Stimulated activated naive CD4-positive, alpha-beta T cell (primary cell): ENCODE measurements at regions not wholly inside any gene's neighbourhood (a gene's known extent, or its start where the extent isn't known, plus 50 kb on each side); places are given as distances from the start of the nearest gene placed in this dataset.
"Not testable (repeated sequence)": the region's sequence is repeated elsewhere in the genome, so short reads cannot be mapped to it uniquely, and the experiment has no call there.

Experiments used
- DNase-seq, 6 experiments: peaks; one replicate each; lab custom pipeline; 2025; lab: John Stamatoyannopoulos, UW

- DNase-seq: no peak
Observed at GRCh38 chrX:76509775-76510174, 82.3 kb downstream of the MAGEE1 start.

GRCh38 chrX:76517544-76517943 is 90.0 kb downstream of the MAGEE1 start:
- DNase-seq: no peak

- DNase-seq: no peak
Observed at GRCh38 chrX:76520273-76521054, 93.0 kb downstream of the MAGEE1 start.

GRCh38 chrX:76535675-76536074 is 108.2 kb downstream of the MAGEE1 start:
- not testable (repeated sequence) for DNase-seq

- DNase-seq: no peak
Observed at GRCh38 chrX:76538860-76539259, 111.3 kb downstream of the MAGEE1 start.

GRCh38 chrX:76543381-76543780 is 115.9 kb downstream of the MAGEE1 start:
- not testable (repeated sequence) for DNase-seq

GRCh38 chrX:76550016-76550415 is 122.5 kb downstream of the MAGEE1 start:
- DNase-seq: no peak

- DNase-seq: no peak
Observed at GRCh38 chrX:76555269-76555668, 127.8 kb downstream of the MAGEE1 start.

GRCh38 chrX:76555816-76556215 is 128.3 kb downstream of the MAGEE1 start:
- no peak for DNase-seq

GRCh38 chrX:76564842-76565241 is 137.3 kb downstream of the MAGEE1 start:
- DNase-seq: not testable (repeated sequence)

GRCh38 chrX:76605390-76605789 is 177.9 kb downstream of the MAGEE1 start:
- DNase-seq: no peak

- peak in 1 of 6 experiments; percentile 2 for DNase-seq
Observed at GRCh38 chrX:76617020-76617419, 189.5 kb downstream of the MAGEE1 start.

GRCh38 chrX:76643590-76643989 is 216.1 kb downstream of the MAGEE1 start:
- no peak for DNase-seq

- DNase-seq: not testable (repeated sequence)
Observed at GRCh38 chrX:76651369-76651768, 223.9 kb downstream of the MAGEE1 start.

- no peak for DNase-seq
Observed at GRCh38 chrX:76657499-76657898, 230.0 kb downstream of the MAGEE1 start.
